Head of caudate nucleus (tissue), 42 donors: ENCODE measurements at regions not wholly inside any gene's neighbourhood (a gene's known extent, or its start where the extent isn't known, plus 50 kb on each side); places are given as distances from the start of the nearest gene placed in this dataset.

Experiments used
- DNase-seq, 42 donors: peaks; one replicate each; pipeline versions ENCODE4 v3.0.0 to v3.0.0-alpha.2; 2020 to 2021; ENCODE audit warnings: mixed read lengths in 7 of 42
- intact Hi-C: fragments of 100-400 bp; cut with DNase I; formaldehyde crosslinking; loops from one replicate; pipeline ENCODE4 v1.15.0; 2022

- intact Hi-C loops: no loop called here
- no peak for DNase-seq
Measured at GRCh38 chr5:8216921-8217320, 348.0 kb downstream of the MTRR start.

GRCh38 chr5:8226148-8226547 lies 357.2 kb downstream of the MTRR start:
- intact Hi-C loops: no loop called here
- no peak for DNase-seq

- no peak for DNase-seq
- intact Hi-C loops: no loop called here
Measured at GRCh38 chr5:8227112-8227511, 358.2 kb downstream of the MTRR start.

- no peak for DNase-seq
- intact Hi-C loops: no loop called here
Measured at GRCh38 chr5:8229551-8229950, 360.6 kb downstream of the MTRR start.

- intact Hi-C loops: no loop called here
- no peak for DNase-seq
Measured at GRCh38 chr5:8230868-8231267, 361.9 kb downstream of the MTRR start.

GRCh38 chr5:8233479-8233878 lies 364.5 kb downstream of the MTRR start:
- no peak for DNase-seq
- intact Hi-C loops: no loop called here

- no peak for DNase-seq
- intact Hi-C loops: no loop called here
Measured at GRCh38 chr5:8234179-8234770, 365.3 kb downstream of the MTRR start.

- DNase-seq: no peak
- intact Hi-C loops: no loop called here
Measured at GRCh38 chr5:8238080-8238479, 369.1 kb downstream of the MTRR start.

GRCh38 chr5:8239198-8239597 lies 370.2 kb downstream of the MTRR start:
- intact Hi-C loops: no loop called here
- DNase-seq: no peak

- intact Hi-C loops: no loop called here
- no peak for DNase-seq
Measured at GRCh38 chr5:8239646-8240045, 370.7 kb downstream of the MTRR start.

- DNase-seq: no peak
- intact Hi-C loops: no loop called here
Measured at GRCh38 chr5:8241076-8241475, 372.1 kb downstream of the MTRR start.

- intact Hi-C loops: no loop called here
- DNase-seq: no peak
Measured at GRCh38 chr5:8241558-8241957, 372.6 kb downstream of the MTRR start.

GRCh38 chr5:8247049-8247899 lies 378.3 kb downstream of the MTRR start:
- intact Hi-C loops: no loop called here
- DNase-seq: no peak

GRCh38 chr5:8253376-8253775 lies 384.4 kb downstream of the MTRR start:
- intact Hi-C loops: no loop called here
- no peak for DNase-seq

- intact Hi-C loops: no loop called here
Measured at GRCh38 chr5:8254674-8255073, 385.7 kb downstream of the MTRR start.

GRCh38 chr5:8258801-8259200 lies 389.9 kb downstream of the MTRR start:
- DNase-seq: no peak
- intact Hi-C loops: no loop called here

More at GRCh38 chr5:8254674-8255073, 385.7 kb downstream of the MTRR start:
- DNase-seq: no peak

GRCh38 chr5:8270246-8270645 lies 401.3 kb downstream of the MTRR start:
- DNase-seq: no peak
- intact Hi-C loops: no loop called here

- DNase-seq: no peak
- intact Hi-C loops: no loop called here
Measured at GRCh38 chr5:8280711-8281363, 411.9 kb downstream of the MTRR start.

GRCh38 chr5:8288334-8288733 lies 419.4 kb downstream of the MTRR start:
- intact Hi-C loops: no loop called here
- DNase-seq: no peak

GRCh38 chr5:8288897-8289516 lies 420.1 kb downstream of the MTRR start:
- intact Hi-C loops: no loop called here
- DNase-seq: no peak
